Loucy (cell line): ENCODE measurements at regions not wholly inside any gene's neighbourhood (a gene's known extent, or its start where the extent isn't known, plus 50 kb on each side); places are given as distances from the start of the nearest gene placed in this dataset.

Experiments used
- H2AFZ ChIP-seq: fragments of 200-600 bp; sonication (generic); 2 replicates; pipeline ENCODE4 v1.6.0; 2016; ENCODE audit warnings: antibody characterized with exemption, mild to moderate bottlenecking, low read length, moderate library complexity
- H3F3A ChIP-seq: fragments of 200-600 bp; 2 replicates; pipeline ENCODE4 v1.6.0; 2016; ENCODE audit warnings: antibody characterized with exemption, low read depth, mild to moderate bottlenecking
- H3K27me3 ChIP-seq: fragments of 200-600 bp; sonication (generic); 2 replicates; pipeline ENCODE4 v1.6.1; 2014; ENCODE audit warnings: low read length, mild to moderate bottlenecking; ENCODE audit not compliant: insufficient read depth, poor library complexity, severe bottlenecking
- H3K36me3 ChIP-seq: fragments of 200-600 bp; sonication (generic); 2 replicates; pipeline ENCODE4 v1.6.1; 2016; ENCODE audit warnings: low read length; ENCODE audit not compliant: insufficient read depth
- H3K4me1 ChIP-seq: fragments of 200-600 bp; sonication (generic); 2 replicates; pipeline ENCODE4 v1.5.1; 2014; ENCODE audit warnings: low read length, mild to moderate bottlenecking; ENCODE audit not compliant: insufficient read depth, poor library complexity, severe bottlenecking
- H3K4me2 ChIP-seq: fragments of 200-600 bp; sonication (generic); 2 replicates; pipeline ENCODE4 v1.6.0; 2014; ENCODE audit warnings: antibody characterized with exemption, low read length, low read depth, mild to moderate bottlenecking; ENCODE audit not compliant: poor library complexity, severe bottlenecking
- H3K4me3 ChIP-seq: fragments of 200-600 bp; sonication (generic); 2 replicates; pipeline ENCODE4 v1.5.1; 2014; ENCODE audit warnings: low read length, mild to moderate bottlenecking, mixed read lengths; ENCODE audit not compliant: poor library complexity, severe bottlenecking
- H3K79me2 ChIP-seq: fragments of 200-600 bp; sonication (generic); 2 replicates; pipeline ENCODE4 v1.6.1; 2014; ENCODE audit warnings: low read length; ENCODE audit not compliant: insufficient read depth
- H3K9ac ChIP-seq: fragments of 200-600 bp; sonication (generic); 2 replicates; pipeline ENCODE4 v1.6.0; 2014; ENCODE audit warnings: mild to moderate bottlenecking, low read depth, low read length, moderate library complexity; ENCODE audit not compliant: poor library complexity, severe bottlenecking
- H3K9me2 ChIP-seq: fragments of 200-600 bp; sonication (generic); replicated peaks from 2 replicates; pipeline ENCODE4 v1.6.1; 2016; ENCODE audit warnings: low read depth, low read length, mixed read lengths
- H3K9me3 ChIP-seq: fragments of 200-600 bp; sonication (generic); 2 replicates; pipeline ENCODE4 v1.6.1; 2014; ENCODE audit warnings: mild to moderate bottlenecking, antibody characterized with exemption, low read length, low read depth; ENCODE audit not compliant: insufficient read depth
- H4K20me1 ChIP-seq: fragments of 200-600 bp; sonication (generic); 2 replicates; pipeline ENCODE4 v1.6.0; 2014; ENCODE audit warnings: antibody characterized with exemption, low read length, mild to moderate bottlenecking; ENCODE audit not compliant: insufficient read depth, poor library complexity, severe bottlenecking
- CTCF ChIP-seq: fragments of 200-600 bp; sonication (generic); conservative IDR thresholded peaks from 2 replicates; pipeline ENCODE4 v1.5.1; 2014; ENCODE audit warnings: mild to moderate bottlenecking, antibody characterized with exemption, low read length
- EZH2phosphoT487 ChIP-seq: fragments of 200-600 bp; IDR thresholded peaks from 2 replicates; pipeline ENCODE4 v1.6.1; 2018; ENCODE audit warnings: antibody characterized with exemption, mild to moderate bottlenecking, moderate library complexity, borderline replicate concordance

- Histone ChIP-seq H2AFZ (no peak overlapping the region), H3K4me2 (no peak overlapping the region), H3F3A (no peaks in the 10 kb centered on the region), H4K20me1 (no peaks in the 10 kb centered on the region), H3K79me2 (no peaks in the 10 kb centered on the region), H3K9me3 (no peaks in the 10 kb centered on the region), H3K27me3 (no peaks in the 10 kb centered on the region), H3K4me1 (no peaks in the 10 kb centered on the region), H3K9ac (no peak overlapping the region), H3K36me3 (no peaks in the 10 kb centered on the region), H3K4me3 (no peak overlapping the region), H3K9me2 (no peaks in the 10 kb centered on the region)
- TF ChIP-seq CTCF = no peak
- no peak for TF ChIP-seq EZH2phosphoT487
Observed at GRCh38 chr7:109003742-109004141, 434.1 kb downstream of the DNAJB9 start.

GRCh38 chr7:109009636-109010035 lies 440.0 kb downstream of the DNAJB9 start:
- Histone ChIP-seq H3K4me2 (no peak overlapping the region), H3K36me3 (no peaks in the 10 kb centered on the region), H3K4me1 (no peaks in the 10 kb centered on the region), H3K9ac (no peak overlapping the region), H3K9me3 (no peaks in the 10 kb centered on the region), H2AFZ (no peak overlapping the region), H4K20me1 (no peaks in the 10 kb centered on the region), H3F3A (no peaks in the 10 kb centered on the region), H3K27me3 (no peaks in the 10 kb centered on the region), H3K79me2 (no peaks in the 10 kb centered on the region), H3K4me3 (no peak overlapping the region), H3K9me2 (no peaks in the 10 kb centered on the region)
- TF ChIP-seq CTCF (no peak), EZH2phosphoT487 (no peak)

GRCh38 chr7:109020251-109020650 lies 450.6 kb downstream of the DNAJB9 start:
- Histone ChIP-seq H3K79me2 (no peaks in the 10 kb centered on the region), H3K9me3 (no peaks in the 10 kb centered on the region), H2AFZ (no peak overlapping the region), H3K36me3 (no peaks in the 10 kb centered on the region), H4K20me1 (no peaks in the 10 kb centered on the region), H3K27me3 (no peaks in the 10 kb centered on the region), H3K4me3 (no peak overlapping the region), H3K9me2 (no peaks in the 10 kb centered on the region), H3K9ac (no peak overlapping the region), H3F3A (no peaks in the 10 kb centered on the region), H3K4me1 (no peaks in the 10 kb centered on the region), H3K4me2 (no peak overlapping the region)
- TF ChIP-seq CTCF (no peak), EZH2phosphoT487 (no peak)
